Astrocyte (in vitro differentiated cells and primary cell): ENCODE measurements at regions not wholly inside any gene's neighbourhood (a gene's known extent, or its start where the extent isn't known, plus 50 kb on each side); places are given as distances from the start of the nearest gene placed in this dataset.

Experiments used
- DNase-seq: peaks from one replicate; pipeline ENCODE4 v3.0.0-alpha.2; 2010; ENCODE audit warnings: low read depth
- FAIRE-seq: peaks from 2 replicates; lab custom pipeline; 2011; peaks lifted over from hg19 to GRCh38; lab: Jason Lieb, UNC
- H2AFZ ChIP-seq: 2 replicates; pipeline ENCODE4 v1.6.0; 2012; ENCODE audit warnings: low read depth, low read length, inconsistent platforms
- H3K27ac ChIP-seq: 2 replicates; pipeline ENCODE4 v1.5.1; 2011; ENCODE audit warnings: low read depth, low read length, inconsistent platforms
- H3K27me3 ChIP-seq: 2 replicates; pipeline ENCODE4 v1.6.0; 2011; ENCODE audit warnings: low read length, inconsistent platforms; ENCODE audit not compliant: insufficient read depth
- H3K36me3 ChIP-seq: 2 replicates; pipeline ENCODE4 v1.5.1; 2011; ENCODE audit warnings: low read length, inconsistent platforms; ENCODE audit not compliant: insufficient read depth
- H3K4me1 ChIP-seq: 2 replicates; pipeline ENCODE4 v1.5.1; 2011; ENCODE audit warnings: low read length, inconsistent platforms; ENCODE audit not compliant: insufficient read depth
- H3K4me2 ChIP-seq: 2 replicates; pipeline ENCODE4 v1.6.0; 2012; ENCODE audit warnings: low read length, inconsistent platforms
- H3K4me3 ChIP-seq: 2 replicates; pipeline ENCODE4 v1.5.1; 2011; ENCODE audit warnings: low read depth, mild to moderate bottlenecking, low read length, inconsistent platforms; ENCODE audit not compliant: insufficient read depth
- H3K79me2 ChIP-seq: 2 replicates; pipeline ENCODE4 v1.6.0; 2012; ENCODE audit warnings: mild to moderate bottlenecking, low read length, inconsistent platforms; ENCODE audit not compliant: insufficient read depth
- H3K9ac ChIP-seq: 2 replicates; pipeline ENCODE4 v1.6.0; 2012; ENCODE audit warnings: mild to moderate bottlenecking, low read length, inconsistent platforms
- H3K9me3 ChIP-seq: 2 replicates; pipeline ENCODE4 v1.5.1; 2012; ENCODE audit warnings: low read depth, mild to moderate bottlenecking, low read length, inconsistent platforms; ENCODE audit not compliant: insufficient read depth
- H4K20me1 ChIP-seq: 2 replicates; pipeline ENCODE4 v1.6.0; 2012; ENCODE audit warnings: low read length, inconsistent platforms; ENCODE audit not compliant: insufficient read depth
- H3K27ac Mint-ChIP-seq: one replicate; pipeline ENCODE4 v1.8.0; 2021; ENCODE audit warnings: mild to moderate bottlenecking, mixed read lengths; ENCODE audit not compliant: unreplicated experiment
- H3K27me3 Mint-ChIP-seq: one replicate; pipeline ENCODE4 v1.8.0; 2021; ENCODE audit warnings: low read depth, mixed read lengths; ENCODE audit not compliant: unreplicated experiment
- H3K36me3 Mint-ChIP-seq: one replicate; pipeline ENCODE4 v1.8.0; 2021; ENCODE audit warnings: low read depth, mixed read lengths; ENCODE audit not compliant: unreplicated experiment
- H3K4me1 Mint-ChIP-seq: one replicate; pipeline ENCODE4 v1.8.0; 2021; ENCODE audit warnings: low read depth, mixed read lengths; ENCODE audit not compliant: unreplicated experiment
- H3K4me3 Mint-ChIP-seq: one replicate; pipeline ENCODE4 v1.8.0; 2021; ENCODE audit warnings: mild to moderate bottlenecking, moderate library complexity, mixed read lengths; ENCODE audit not compliant: unreplicated experiment
- H3K9me3 Mint-ChIP-seq: one replicate; pipeline ENCODE4 v1.8.0; 2021; ENCODE audit warnings: mild to moderate bottlenecking, mixed read lengths; ENCODE audit not compliant: unreplicated experiment
- EZH2 ChIP-seq: IDR thresholded peaks from 2 replicates; pipeline ENCODE4 v1.6.1; 2012; ENCODE audit warnings: mild to moderate bottlenecking, low read length, inconsistent platforms; ENCODE audit not compliant: insufficient read depth
- TF ChIP-seq, protein P1 (sequence below): IDR thresholded peaks from 2 replicates; pipeline ENCODE4 v1.5.1; 2011; ENCODE audit warnings: low read depth, mild to moderate bottlenecking, inconsistent platforms, low read length, moderate library complexity; ENCODE audit not compliant: insufficient read depth

DNA sequence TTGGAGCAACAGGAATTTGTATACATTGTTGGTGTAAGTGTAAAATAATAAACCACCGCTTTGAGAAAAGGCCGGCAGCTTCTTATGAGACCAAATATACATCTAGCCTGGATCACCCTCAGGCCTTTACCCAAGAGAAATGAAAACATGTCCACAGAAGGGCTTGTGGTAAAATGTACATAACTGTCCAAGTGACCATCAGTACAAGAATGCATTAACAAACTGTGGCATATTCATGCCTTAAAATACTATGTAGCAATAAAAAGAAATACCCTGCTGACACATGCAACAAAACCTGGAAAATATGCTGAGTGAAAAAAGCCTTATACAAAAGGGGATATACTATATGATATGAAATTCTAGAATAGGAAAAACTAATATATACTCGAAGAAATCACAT is 311.9 kb upstream of the TRPC7 start:
- Mint-ChIP-seq H3K27ac (no peak overlapping the region), H3K27me3 (no peaks in the 10 kb centered on the region), H3K36me3 (no peaks in the 10 kb centered on the region), H3K4me1 (peaks cover 18% of the 10 kb centered on the region), H3K4me3 (no peak overlapping the region), H3K9me3 (no peaks in the 10 kb centered on the region)
- Histone ChIP-seq H3K4me1 (no peaks in the 10 kb centered on the region), H3K9ac (no peak overlapping the region), H4K20me1 (no peaks in the 10 kb centered on the region), H3K27me3 (no peaks in the 10 kb centered on the region), H3K4me3 (no peak overlapping the region), H3K9me3 (no peaks in the 10 kb centered on the region), H2AFZ (no peak overlapping the region), H3K27ac (no peak overlapping the region), H3K36me3 (no peaks in the 10 kb centered on the region), H3K4me2 (no peak overlapping the region), H3K79me2 (no peaks in the 10 kb centered on the region)
- TF ChIP-seq EZH2 = no peak
- TF ChIP-seq, protein P1, sequence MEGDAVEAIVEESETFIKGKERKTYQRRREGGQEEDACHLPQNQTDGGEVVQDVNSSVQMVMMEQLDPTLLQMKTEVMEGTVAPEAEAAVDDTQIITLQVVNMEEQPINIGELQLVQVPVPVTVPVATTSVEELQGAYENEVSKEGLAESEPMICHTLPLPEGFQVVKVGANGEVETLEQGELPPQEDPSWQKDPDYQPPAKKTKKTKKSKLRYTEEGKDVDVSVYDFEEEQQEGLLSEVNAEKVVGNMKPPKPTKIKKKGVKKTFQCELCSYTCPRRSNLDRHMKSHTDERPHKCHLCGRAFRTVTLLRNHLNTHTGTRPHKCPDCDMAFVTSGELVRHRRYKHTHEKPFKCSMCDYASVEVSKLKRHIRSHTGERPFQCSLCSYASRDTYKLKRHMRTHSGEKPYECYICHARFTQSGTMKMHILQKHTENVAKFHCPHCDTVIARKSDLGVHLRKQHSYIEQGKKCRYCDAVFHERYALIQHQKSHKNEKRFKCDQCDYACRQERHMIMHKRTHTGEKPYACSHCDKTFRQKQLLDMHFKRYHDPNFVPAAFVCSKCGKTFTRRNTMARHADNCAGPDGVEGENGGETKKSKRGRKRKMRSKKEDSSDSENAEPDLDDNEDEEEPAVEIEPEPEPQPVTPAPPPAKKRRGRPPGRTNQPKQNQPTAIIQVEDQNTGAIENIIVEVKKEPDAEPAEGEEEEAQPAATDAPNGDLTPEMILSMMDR = no peak
- FAIRE-seq (no peak), DNase-seq (no peak)

GRCh38 chr5:136676685-136677084 is 311.3 kb upstream of the TRPC7 start:
- Histone ChIP-seq H4K20me1 (no peaks in the 10 kb centered on the region), H3K79me2 (no peaks in the 10 kb centered on the region), H3K9ac (no peak overlapping the region), H3K9me3 (no peaks in the 10 kb centered on the region), H3K27me3 (no peaks in the 10 kb centered on the region), H3K27ac (no peak overlapping the region), H2AFZ (no peak overlapping the region), H3K36me3 (no peaks in the 10 kb centered on the region), H3K4me3 (no peak overlapping the region), H3K4me2 (no peak overlapping the region), H3K4me1 (no peaks in the 10 kb centered on the region)
- H3K9me3 Mint-ChIP-seq = no peaks in the 10 kb centered on the region
- H3K4me3 Mint-ChIP-seq = no peak overlapping the region
- TF ChIP-seq, protein P1 = no peak
- no peak for TF ChIP-seq EZH2
- H3K36me3 Mint-ChIP-seq = no peaks in the 10 kb centered on the region
- FAIRE-seq = no peak
- no peak overlapping the region for H3K27ac Mint-ChIP-seq
- DNase-seq = no peak
- H3K4me1 Mint-ChIP-seq = peaks cover 18% of the 10 kb centered on the region
- H3K27me3 Mint-ChIP-seq = no peaks in the 10 kb centered on the region

DNA sequence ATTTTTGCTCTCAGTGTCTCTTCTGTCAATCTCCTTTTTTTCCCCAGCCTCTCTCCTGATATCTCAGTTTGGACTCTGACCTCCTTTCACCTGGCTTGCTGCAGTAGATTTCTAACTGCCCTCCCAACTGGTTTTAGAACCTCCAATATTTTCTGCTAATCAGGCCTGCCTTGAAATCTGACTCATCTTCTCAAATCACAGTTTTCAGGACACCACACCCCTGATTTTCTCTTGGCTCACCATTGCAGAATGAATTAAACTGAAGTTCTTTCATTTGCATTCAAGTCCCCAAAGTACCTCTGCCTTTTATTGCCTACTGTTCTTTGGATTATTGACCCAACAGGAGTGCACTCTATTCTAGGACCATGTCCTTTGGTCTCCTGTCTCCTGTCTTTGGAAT is 310.4 kb upstream of the TRPC7 start:
- no peaks in the 10 kb centered on the region for H3K9me3 Mint-ChIP-seq
- no peak overlapping the region for H3K27ac ChIP-seq
- H3K9ac ChIP-seq = no peak overlapping the region
- H3K36me3 ChIP-seq = no peaks in the 10 kb centered on the region
- H3K27me3 Mint-ChIP-seq = no peaks in the 10 kb centered on the region
- H3K4me1 Mint-ChIP-seq = peaks cover 18% of the 10 kb centered on the region
- no peak for TF ChIP-seq EZH2
- TF ChIP-seq, protein P1 = no peak
- H3K4me2 ChIP-seq = no peak overlapping the region
- FAIRE-seq (no peak), DNase-seq (no peak)
- no peaks in the 10 kb centered on the region for H3K4me1 ChIP-seq
- H2AFZ ChIP-seq = no peak overlapping the region
- H3K36me3 Mint-ChIP-seq = no peaks in the 10 kb centered on the region
- H3K4me3 ChIP-seq = no peak overlapping the region
- no peak overlapping the region for H3K27ac Mint-ChIP-seq
- no peaks in the 10 kb centered on the region for H3K9me3 ChIP-seq
- H3K4me3 Mint-ChIP-seq = no peak overlapping the region
- H3K79me2 ChIP-seq = no peaks in the 10 kb centered on the region
- H4K20me1 ChIP-seq = no peaks in the 10 kb centered on the region
- H3K27me3 ChIP-seq = no peaks in the 10 kb centered on the region
